Thyroid gland (tissue), 4 donors: ENCODE measurements at regions not wholly inside any gene's neighbourhood (a gene's known extent, or its start where the extent isn't known, plus 50 kb on each side); places are given as distances from the start of the nearest gene placed in this dataset.

ENCODE experiments used
- CTCF ChIP-seq, 6 experiments: fragments of 200-600 bp in 3 of 6; fragments of 450-650 bp in 3 of 6; sonication (generic) in 3 of 6; IDR thresholded peaks; one replicate each; pipeline ENCODE4 v1.5.1; 2016 to 2019; ENCODE audit warnings: antibody characterized with exemption in 6 of 6, mild to moderate bottlenecking in 2 of 6, inconsistent platforms in 1 of 6, moderate library complexity in 1 of 6
- POLR2A ChIP-seq, 2 donors: fragments of 450-650 bp; IDR thresholded peaks; one replicate each; pipeline ENCODE4 v1.6.1; 2017; ENCODE audit warnings: antibody characterized with exemption in 2 of 2, mild to moderate bottlenecking in 2 of 2, moderate library complexity in 1 of 2

GRCh38 chr10:61186408-61186807 lies 242.4 kb upstream of the RHOBTB1 start:
- TF ChIP-seq CTCF (IDR thresholded peaks at IDR 0.05) (no peak), POLR2A (IDR thresholded peaks at IDR 0.05) (no peak)
